ENCODE measurements at regions not wholly inside any gene's neighbourhood (a gene's known extent, or its start where the extent isn't known, plus 50 kb on each side); places are given as distances from the start of the nearest gene placed in this dataset.

GRCh38 chr14:43184540-43184939 is 1322.5 kb downstream of the FSCB start:
- DNase-seq (ENCODE audit: low read depth, low spot score) (no peak), ATAC-seq (no peak)
- Histone ChIP-seq H3K27ac (ENCODE audit: low read length) (no peak overlapping the region), H3K9me3 (ENCODE audit: control insufficient read depth, insufficient read depth, low read depth, low read length) (no peaks in the 10 kb centered on the region), H3K36me3 (ENCODE audit: control insufficient read depth, insufficient read depth, low read length) (no peaks in the 10 kb centered on the region), H3K27me3 (ENCODE audit: control insufficient read depth, insufficient read depth, low read length) (no peaks in the 10 kb centered on the region), H3K4me1 (ENCODE audit: control insufficient read depth, insufficient read depth, low read length) (no peaks in the 10 kb centered on the region), H3K4me3 (ENCODE audit: low read depth in 2 of 2, low read length in 2 of 2) (no peak overlapping the region)
- in situ Hi-C loops (cut with HindIII; ENCODE audit: low pct_unique_long_range_greater_than_20kb, low sequenced_read_pairs) (no loop called here), intact Hi-C loops (cut with micrococcal nuclease; ENCODE audit: unreplicated experiment) (no loop called here)
- CTCF ChIA-PET, result no interaction called here
- no TSS peak for BruUV-seq (replicated peaks)
- POLR2A ChIA-PET, result no interaction called here
- no peak for TF ChIP-seq POLR2AphosphoS5 (IDR thresholded peaks at IDR 0.05; ENCODE audit: low read depth, low read length)
- TF ChIP-seq TCF7L2 (IDR thresholded peaks at IDR 0.05; ENCODE audit: low read depth, low read length), result no peak
- TF ChIP-seq SIN3A (IDR thresholded peaks at IDR 0.05; ENCODE audit: borderline replicate concordance, insufficient read depth, low read depth, low read length), result no peak
- TF ChIP-seq CTCF (IDR thresholded peaks at IDR 0.05), result no peak
- no peak for TF ChIP-seq REST (IDR thresholded peaks at IDR 0.05; ENCODE audit: insufficient read depth in 1 of 2, low read depth in 2 of 2, low read length in 1 of 2)

DNA sequence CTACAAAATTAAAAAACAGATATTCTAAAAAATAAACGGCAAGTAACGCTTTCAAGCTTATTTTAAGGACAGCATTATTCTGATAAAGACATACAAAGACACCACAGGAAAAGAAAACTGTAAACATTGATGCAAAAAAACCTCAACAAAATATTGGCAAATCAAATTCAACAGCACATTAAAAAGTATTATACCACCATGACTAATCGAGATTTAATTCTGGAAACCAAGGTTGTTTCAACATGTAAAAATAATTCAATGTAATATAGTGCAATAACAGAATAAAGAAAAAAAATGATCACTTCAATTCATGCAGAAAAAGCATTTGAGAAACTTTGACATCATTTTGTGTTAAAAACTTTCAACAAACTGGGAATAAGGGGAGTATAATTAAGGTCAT is 1323.2 kb downstream of the FSCB start:
- CTCF ChIA-PET, result no interaction called here
- intact Hi-C loops (cut with micrococcal nuclease; ENCODE audit: unreplicated experiment) (no loop called here), in situ Hi-C loops (cut with HindIII; ENCODE audit: low pct_unique_long_range_greater_than_20kb, low sequenced_read_pairs) (no loop called here)
- no peaks in the 10 kb centered on the region for H3K4me1 ChIP-seq (ENCODE audit: control insufficient read depth, insufficient read depth, low read length)
- H3K27ac ChIP-seq (ENCODE audit: low read length), result no peak overlapping the region
- POLR2A ChIA-PET, result no interaction called here
- TF ChIP-seq POLR2AphosphoS5 (IDR thresholded peaks at IDR 0.05; ENCODE audit: low read depth, low read length) (no peak), CTCF (IDR thresholded peaks at IDR 0.05) (no peak), TCF7L2 (IDR thresholded peaks at IDR 0.05; ENCODE audit: low read depth, low read length) (no peak), REST (IDR thresholded peaks at IDR 0.05; ENCODE audit: insufficient read depth in 1 of 2, low read depth in 2 of 2, low read length in 1 of 2) (no peak), SIN3A (IDR thresholded peaks at IDR 0.05; ENCODE audit: borderline replicate concordance, insufficient read depth, low read depth, low read length) (no peak)
- DNase-seq (ENCODE audit: low read depth, low spot score) (no peak), ATAC-seq (no peak)
- no peaks in the 10 kb centered on the region for H3K36me3 ChIP-seq (ENCODE audit: control insufficient read depth, insufficient read depth, low read length)
- BruUV-seq (replicated peaks), result no TSS peak
- H3K27me3 ChIP-seq (ENCODE audit: control insufficient read depth, insufficient read depth, low read length), result no peaks in the 10 kb centered on the region
- no peak overlapping the region for H3K4me3 ChIP-seq (ENCODE audit: low read depth in 2 of 2, low read length in 2 of 2)
- H3K9me3 ChIP-seq (ENCODE audit: control insufficient read depth, insufficient read depth, low read depth, low read length), result no peaks in the 10 kb centered on the region

Data from Panc1 (cell line).